Body of pancreas (tissue), 4 donors: ENCODE measurements at regions not wholly inside any gene's neighbourhood (a gene's known extent, or its start where the extent isn't known, plus 50 kb on each side); places are given as distances from the start of the nearest gene placed in this dataset.

Experiments used
- POLR2A ChIP-seq, 3 donors: fragments of 450-650 bp; IDR thresholded peaks; one replicate each; pipeline ENCODE4 v1.6.1; 2016; ENCODE audit warnings: antibody characterized with exemption in 3 of 3, mild to moderate bottlenecking in 2 of 3
- TF ChIP-seq, protein P1 (sequence below), 7 experiments: fragments of 450-650 bp in 4 of 7; fragments of 200-600 bp in 3 of 7; sonication (generic) in 3 of 7; IDR thresholded peaks; one replicate each; pipeline ENCODE4 v1.5.1; 2016 to 2019; ENCODE audit warnings: antibody characterized with exemption in 7 of 7

DNA sequence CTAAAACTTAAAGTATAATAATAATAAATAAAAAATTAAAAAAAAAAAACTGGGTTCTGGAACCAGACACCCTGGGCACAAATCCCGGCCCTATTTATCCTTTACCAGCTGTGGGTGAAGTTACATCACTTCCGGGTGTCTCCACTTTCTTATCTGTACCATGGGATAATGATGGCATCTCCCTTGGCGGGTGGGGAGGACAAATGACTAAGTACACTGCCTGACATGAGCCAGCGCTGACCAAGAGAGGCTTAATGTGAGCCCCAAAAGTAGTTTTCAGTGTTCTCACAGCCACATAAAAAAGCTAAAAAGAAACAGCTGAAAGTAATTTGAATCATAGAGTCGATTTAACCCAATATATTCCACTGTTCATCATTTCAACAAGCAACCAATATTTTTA, 424.9 kb downstream of the SOX9 start:
- TF ChIP-seq, protein P1, sequence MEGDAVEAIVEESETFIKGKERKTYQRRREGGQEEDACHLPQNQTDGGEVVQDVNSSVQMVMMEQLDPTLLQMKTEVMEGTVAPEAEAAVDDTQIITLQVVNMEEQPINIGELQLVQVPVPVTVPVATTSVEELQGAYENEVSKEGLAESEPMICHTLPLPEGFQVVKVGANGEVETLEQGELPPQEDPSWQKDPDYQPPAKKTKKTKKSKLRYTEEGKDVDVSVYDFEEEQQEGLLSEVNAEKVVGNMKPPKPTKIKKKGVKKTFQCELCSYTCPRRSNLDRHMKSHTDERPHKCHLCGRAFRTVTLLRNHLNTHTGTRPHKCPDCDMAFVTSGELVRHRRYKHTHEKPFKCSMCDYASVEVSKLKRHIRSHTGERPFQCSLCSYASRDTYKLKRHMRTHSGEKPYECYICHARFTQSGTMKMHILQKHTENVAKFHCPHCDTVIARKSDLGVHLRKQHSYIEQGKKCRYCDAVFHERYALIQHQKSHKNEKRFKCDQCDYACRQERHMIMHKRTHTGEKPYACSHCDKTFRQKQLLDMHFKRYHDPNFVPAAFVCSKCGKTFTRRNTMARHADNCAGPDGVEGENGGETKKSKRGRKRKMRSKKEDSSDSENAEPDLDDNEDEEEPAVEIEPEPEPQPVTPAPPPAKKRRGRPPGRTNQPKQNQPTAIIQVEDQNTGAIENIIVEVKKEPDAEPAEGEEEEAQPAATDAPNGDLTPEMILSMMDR (IDR thresholded peaks at IDR 0.05) = no peak
- no peak for TF ChIP-seq POLR2A (IDR thresholded peaks at IDR 0.05)
